Activated CD8-positive, alpha-beta memory T cell treated with anti-CD3 and anti-CD28 coated beads, Interleukin-2, amount 50 U/mL, for 48 hours (primary cell): ENCODE measurements at regions not wholly inside any gene's neighbourhood (a gene's known extent, or its start where the extent isn't known, plus 50 kb on each side); places are given as distances from the start of the nearest gene placed in this dataset.
"Not testable (repeated sequence)": the region's sequence is repeated elsewhere in the genome, so short reads cannot be mapped to it uniquely, and the experiment has no call there.

Experiments used
- DNase-seq: peaks from one replicate; pipeline ENCODE4 v3.0.0-alpha.2; 2020

GRCh38 chr18:22706025-22706424, 227.1 kb upstream of the RBBP8 start:
- not testable (repeated sequence) for DNase-seq

- no peak for DNase-seq
These were observed 223.7 kb upstream of the RBBP8 start for GRCh38 chr18:22709288-22710060.

GRCh38 chr18:22710673-22711191, 222.4 kb upstream of the RBBP8 start:
- DNase-seq, result no peak

GRCh38 chr18:22711192-22711685, 221.9 kb upstream of the RBBP8 start:
- no peak for DNase-seq

GRCh38 chr18:22713511-22713910, 219.6 kb upstream of the RBBP8 start:
- DNase-seq, result no peak

- DNase-seq, result not testable (repeated sequence)
These were observed 215.6 kb upstream of the RBBP8 start for GRCh38 chr18:22717536-22717935.

GRCh38 chr18:22723221-22723620, 209.9 kb upstream of the RBBP8 start:
- DNase-seq, result no peak

- no peak for DNase-seq
These were observed 209.4 kb upstream of the RBBP8 start for GRCh38 chr18:22723773-22724172.

GRCh38 chr18:22726469-22726868, 206.7 kb upstream of the RBBP8 start:
- DNase-seq, result no peak

- no peak for DNase-seq
These were observed 205.1 kb upstream of the RBBP8 start for GRCh38 chr18:22728016-22728415.

- DNase-seq, result no peak
These were observed 204.5 kb upstream of the RBBP8 start for GRCh38 chr18:22728481-22729105.

GRCh38 chr18:22731398-22731797, 201.7 kb upstream of the RBBP8 start:
- DNase-seq, result no peak

GRCh38 chr18:22734105-22734661, 198.9 kb upstream of the RBBP8 start:
- no peak for DNase-seq

- DNase-seq, result no peak
These were observed 198.1 kb upstream of the RBBP8 start for GRCh38 chr18:22734791-22735627.

- DNase-seq, result no peak
These were observed 196.1 kb upstream of the RBBP8 start for GRCh38 chr18:22737054-22737453.

GRCh38 chr18:22739061-22739642, 194.0 kb upstream of the RBBP8 start:
- no peak for DNase-seq

GRCh38 chr18:22739789-22740188, 193.3 kb upstream of the RBBP8 start:
- DNase-seq, result no peak

- DNase-seq, result no peak
These were observed 191.8 kb upstream of the RBBP8 start for GRCh38 chr18:22741318-22741717.

- DNase-seq, result no peak
These were observed 190.7 kb upstream of the RBBP8 start for GRCh38 chr18:22742409-22742808.

- no peak for DNase-seq
These were observed 187.2 kb upstream of the RBBP8 start for GRCh38 chr18:22745966-22746365.

GRCh38 chr18:22752014-22752413, 181.1 kb upstream of the RBBP8 start:
- DNase-seq, result no peak

GRCh38 chr18:22753130-22753831, 179.8 kb upstream of the RBBP8 start:
- no peak for DNase-seq
